Caco-2 (cell line): ENCODE measurements at regions not wholly inside any gene's neighbourhood (a gene's known extent, or its start where the extent isn't known, plus 50 kb on each side); places are given as distances from the start of the nearest gene placed in this dataset.

Source experiments
- BruUV-seq: library from RNA; stranded (reverse); fragments of 400-500 nt; replicated peaks from 2 replicates; lab custom pipeline; 2021; lab: Mats Ljungman, UMichigan
- CTCF ChIA-PET: fragments of 300-600 bp; sonication (Branson Sonifier 250); formaldehyde crosslinking; loops from one replicate; lab custom pipeline; 2022; ENCODE audit warnings: antibody characterized with exemption; lab: Charles Lee
- POLR2A ChIA-PET: fragments of 300-600 bp; sonication (Branson Sonifier 250); formaldehyde crosslinking; loops from one replicate; lab custom pipeline; 2022; ENCODE audit warnings: antibody characterized with exemption; lab: Charles Lee
- DNase-seq, 2 experiments: peaks; one replicate each; pipeline versions ENCODE4 v3.0.0 to v3.0.0-alpha.2; 2020 to 2022
- H3K27me3 ChIP-seq: replicated peaks from 2 replicates; pipeline ENCODE4 v1.6.0; 2011; ENCODE audit warnings: low read length; ENCODE audit not compliant: control insufficient read depth, insufficient read depth
- H3K36me3 ChIP-seq: 2 replicates; pipeline ENCODE4 v1.5.1; 2011; ENCODE audit warnings: low read length; ENCODE audit not compliant: control insufficient read depth, insufficient read depth
- H3K4me1 ChIP-seq: fragments of 250-450 bp; sonication (Bioruptor Pico); 2 replicates; pipeline ENCODE4 v1.5.1; 2020; ENCODE audit warnings: mild to moderate bottlenecking
- H3K4me3 ChIP-seq: 2 replicates; pipeline ENCODE4 v1.5.1; 2011; ENCODE audit warnings: low read depth, mild to moderate bottlenecking, control low read depth, low read length
- H3K9me3 ChIP-seq: fragments of 250-450 bp; sonication (Bioruptor Pico); 2 replicates; pipeline ENCODE4 v1.5.1; 2020; ENCODE audit warnings: mild to moderate bottlenecking, moderate library complexity
- H3K27ac Mint-ChIP-seq: one replicate; pipeline ENCODE4 v1.8.0; 2022; ENCODE audit warnings: mixed read lengths; ENCODE audit not compliant: unreplicated experiment
- H3K27me3 Mint-ChIP-seq: one replicate; pipeline ENCODE4 v1.8.0; 2022; ENCODE audit warnings: mixed read lengths; ENCODE audit not compliant: insufficient read depth, unreplicated experiment
- H3K36me3 Mint-ChIP-seq: one replicate; pipeline ENCODE4 v1.8.0; 2022; ENCODE audit warnings: mild to moderate bottlenecking, mixed read lengths; ENCODE audit not compliant: insufficient read depth, unreplicated experiment
- H3K4me1 Mint-ChIP-seq: one replicate; pipeline ENCODE4 v1.8.0; 2022; ENCODE audit warnings: low read depth, mixed read lengths; ENCODE audit not compliant: unreplicated experiment
- H3K4me3 Mint-ChIP-seq: one replicate; pipeline ENCODE4 v1.8.0; 2022; ENCODE audit warnings: mild to moderate bottlenecking, moderate library complexity, mixed read lengths; ENCODE audit not compliant: unreplicated experiment
- H3K9me3 Mint-ChIP-seq: one replicate; pipeline ENCODE4 v1.8.0; 2022; ENCODE audit warnings: mixed read lengths; ENCODE audit not compliant: unreplicated experiment
- intact Hi-C: fragments of 100-400 bp; cut with micrococcal nuclease; formaldehyde crosslinking; loops from one replicate; pipeline ENCODE4 v1.10.0; 2022; ENCODE audit not compliant: unreplicated experiment
- TF ChIP-seq, protein P1 (sequence below), 2 experiments: fragments of 200-600 bp in 1 of 2; IDR thresholded peaks; 1 replicate in 1 of 2; 2 replicates in 1 of 2; pipeline versions ENCODE4 v1.5.1 to v1.8.0; 2011 to 2022; ENCODE audit warnings: antibody characterized with exemption in 1 of 2, control low read depth in 1 of 2, inconsistent platforms in 1 of 2, low read depth in 1 of 2, low read length in 1 of 2, mild to moderate bottlenecking in 1 of 2, moderate library complexity in 1 of 2; ENCODE audit not compliant: insufficient read depth in 1 of 2, severe bottlenecking in 1 of 2, unreplicated experiment in 1 of 2

DNA sequence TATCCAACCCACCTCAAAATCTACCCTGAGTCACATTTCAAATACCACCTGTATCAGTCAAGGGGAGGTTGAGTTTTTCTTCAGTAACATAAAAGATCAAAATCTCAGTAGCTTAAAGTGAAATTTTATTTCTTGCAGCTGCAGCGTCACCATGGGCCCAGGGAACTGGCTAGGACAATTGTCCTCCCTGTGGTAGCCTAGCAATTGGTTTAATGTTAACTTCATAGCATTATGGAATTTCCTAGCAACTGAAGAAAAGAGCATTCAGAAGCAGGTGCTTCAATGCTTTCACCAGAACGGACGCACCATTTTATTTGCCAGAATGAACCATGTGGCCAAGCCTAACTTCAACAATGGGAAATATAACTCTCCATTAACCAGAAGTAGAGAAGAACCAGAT lies 359.3 kb upstream of the TSHZ3 start:
- H3K9me3 Mint-ChIP-seq: peaks cover 9% of the 10 kb centered on the region
- H3K4me3 Mint-ChIP-seq: no peak overlapping the region
- no TSS peak for BruUV-seq
- Histone ChIP-seq H3K36me3 (no peaks in the 10 kb centered on the region), H3K4me1 (no peaks in the 10 kb centered on the region), H3K27me3 (no peaks in the 10 kb centered on the region), H3K9me3 (no peaks in the 10 kb centered on the region), H3K4me3 (no peak overlapping the region)
- H3K36me3 Mint-ChIP-seq: no peaks in the 10 kb centered on the region
- TF ChIP-seq, protein P1, sequence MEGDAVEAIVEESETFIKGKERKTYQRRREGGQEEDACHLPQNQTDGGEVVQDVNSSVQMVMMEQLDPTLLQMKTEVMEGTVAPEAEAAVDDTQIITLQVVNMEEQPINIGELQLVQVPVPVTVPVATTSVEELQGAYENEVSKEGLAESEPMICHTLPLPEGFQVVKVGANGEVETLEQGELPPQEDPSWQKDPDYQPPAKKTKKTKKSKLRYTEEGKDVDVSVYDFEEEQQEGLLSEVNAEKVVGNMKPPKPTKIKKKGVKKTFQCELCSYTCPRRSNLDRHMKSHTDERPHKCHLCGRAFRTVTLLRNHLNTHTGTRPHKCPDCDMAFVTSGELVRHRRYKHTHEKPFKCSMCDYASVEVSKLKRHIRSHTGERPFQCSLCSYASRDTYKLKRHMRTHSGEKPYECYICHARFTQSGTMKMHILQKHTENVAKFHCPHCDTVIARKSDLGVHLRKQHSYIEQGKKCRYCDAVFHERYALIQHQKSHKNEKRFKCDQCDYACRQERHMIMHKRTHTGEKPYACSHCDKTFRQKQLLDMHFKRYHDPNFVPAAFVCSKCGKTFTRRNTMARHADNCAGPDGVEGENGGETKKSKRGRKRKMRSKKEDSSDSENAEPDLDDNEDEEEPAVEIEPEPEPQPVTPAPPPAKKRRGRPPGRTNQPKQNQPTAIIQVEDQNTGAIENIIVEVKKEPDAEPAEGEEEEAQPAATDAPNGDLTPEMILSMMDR (IDR thresholded peaks at IDR 0.05; ENCODE audit: insufficient read depth in 1 of 2, low read depth in 1 of 2, low read length in 1 of 2, severe bottlenecking in 1 of 2, unreplicated experiment in 1 of 2): no peak
- ChIA-PET POLR2A (no interaction called here), CTCF (no interaction called here)
- no peak overlapping the region for H3K27ac Mint-ChIP-seq
- no peaks in the 10 kb centered on the region for H3K4me1 Mint-ChIP-seq
- DNase-seq: no peak
- intact Hi-C loops: no loop called here
- H3K27me3 Mint-ChIP-seq: peaks cover 19% of the 10 kb centered on the region

DNA sequence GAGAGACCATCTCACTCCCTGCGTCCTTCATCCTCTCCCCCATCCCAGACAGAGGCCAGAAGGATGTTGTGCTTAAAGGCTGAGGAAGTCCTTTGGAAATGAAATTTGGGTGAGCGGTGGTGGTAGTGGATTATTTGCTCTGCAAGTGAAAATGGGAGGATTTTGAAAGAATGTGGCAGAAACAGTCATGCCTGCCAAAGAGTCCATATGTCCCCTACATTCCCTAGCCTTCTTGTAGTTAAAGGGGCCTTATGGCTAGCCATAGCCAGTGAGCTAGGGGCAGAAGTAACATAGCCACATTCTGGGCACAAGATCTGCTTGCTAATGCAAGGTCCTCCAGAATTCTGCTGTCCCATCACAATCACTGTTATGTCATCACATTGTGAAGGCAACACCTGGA lies 360.2 kb upstream of the TSHZ3 start:
- ChIA-PET CTCF (no interaction called here), POLR2A (no interaction called here)
- no peaks in the 10 kb centered on the region for H3K4me1 ChIP-seq
- Mint-ChIP-seq H3K27ac (no peak overlapping the region), H3K4me3 (no peak overlapping the region), H3K27me3 (peaks cover 19% of the 10 kb centered on the region), H3K9me3 (no peaks in the 10 kb centered on the region), H3K4me1 (no peaks in the 10 kb centered on the region), H3K36me3 (no peaks in the 10 kb centered on the region)
- TF ChIP-seq, protein P1 (IDR thresholded peaks at IDR 0.05; ENCODE audit: insufficient read depth in 1 of 2, low read depth in 1 of 2, low read length in 1 of 2, severe bottlenecking in 1 of 2, unreplicated experiment in 1 of 2): no peak
- intact Hi-C loops: no loop called here
- no TSS peak for BruUV-seq
- DNase-seq: no peak
- H3K4me3 ChIP-seq: no peak overlapping the region
- no peaks in the 10 kb centered on the region for H3K36me3 ChIP-seq
- no peaks in the 10 kb centered on the region for H3K9me3 ChIP-seq
- no peaks in the 10 kb centered on the region for H3K27me3 ChIP-seq

DNA sequence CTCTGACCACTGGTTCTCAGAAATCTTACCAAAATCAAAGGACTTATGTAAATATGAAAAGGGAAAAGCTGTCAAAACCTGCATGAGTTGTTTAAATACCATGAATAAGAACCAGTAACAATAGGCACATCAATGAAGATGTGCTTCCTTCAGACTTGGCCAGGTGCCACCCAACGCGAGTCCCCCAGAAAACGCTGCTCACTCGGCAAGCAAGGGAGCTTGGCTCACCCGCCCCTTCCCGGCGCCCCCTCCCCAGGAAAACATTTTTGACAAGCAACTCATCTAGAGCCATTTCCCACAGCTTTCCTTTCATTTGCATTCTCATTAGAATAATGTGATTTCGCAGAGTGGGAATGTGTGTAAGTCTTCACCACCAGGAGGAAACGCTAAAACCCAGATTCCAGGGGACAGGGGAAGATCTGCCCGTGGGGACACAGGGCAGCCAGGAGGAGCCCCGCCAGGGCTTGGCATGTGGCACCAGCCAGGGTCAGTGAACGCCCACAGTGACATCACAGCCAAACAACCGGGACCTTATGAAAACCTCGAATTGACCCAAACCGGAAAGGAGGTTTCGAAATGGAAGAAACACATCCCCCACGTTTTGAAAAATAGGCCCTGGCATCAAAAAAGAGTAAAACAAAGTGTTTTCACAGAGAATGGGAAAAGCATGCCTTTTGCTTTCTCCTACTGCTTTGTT lies 366.2 kb upstream of the TSHZ3 start:
- POLR2A ChIA-PET: no interaction called here
- H3K4me1 ChIP-seq: no peaks in the 10 kb centered on the region
- no TSS peak for BruUV-seq
- no peaks in the 10 kb centered on the region for H3K9me3 Mint-ChIP-seq
- no peaks in the 10 kb centered on the region for H3K27me3 ChIP-seq
- H3K36me3 Mint-ChIP-seq: no peaks in the 10 kb centered on the region
- no peak overlapping the region for H3K4me3 ChIP-seq
- H3K36me3 ChIP-seq: no peaks in the 10 kb centered on the region
- H3K4me3 Mint-ChIP-seq: no peak overlapping the region
- DNase-seq: no peak
- intact Hi-C loops: no loop called here
- no peaks in the 10 kb centered on the region for H3K4me1 Mint-ChIP-seq
- H3K27ac Mint-ChIP-seq: no peak overlapping the region
- H3K9me3 ChIP-seq: no peaks in the 10 kb centered on the region
- peaks cover 21% of the 10 kb centered on the region for H3K27me3 Mint-ChIP-seq
- CTCF ChIA-PET: no interaction called here
- TF ChIP-seq, protein P1 (IDR thresholded peaks at IDR 0.05; ENCODE audit: insufficient read depth in 1 of 2, low read depth in 1 of 2, low read length in 1 of 2, severe bottlenecking in 1 of 2, unreplicated experiment in 1 of 2): no peak
